Spleen (tissue), 7 donors: ENCODE measurements at regions not wholly inside any gene's neighbourhood (a gene's known extent, or its start where the extent isn't known, plus 50 kb on each side); places are given as distances from the start of the nearest gene placed in this dataset.
"Not testable (repeated sequence)": the region's sequence is repeated elsewhere in the genome, so short reads cannot be mapped to it uniquely, and the experiment has no call there.

Experiments
- CTCF ChIP-seq, 11 experiments: fragments of 200-600 bp in 7 of 11; fragments of 450-650 bp in 4 of 11; sonication (generic) in 4 of 11; IDR thresholded peaks in 8 of 11; conservative IDR thresholded peaks in 3 of 11; 1 replicate in 7 of 11; 2 replicates in 4 of 11; pipeline versions ENCODE4 v1.4.0 to v1.8.0; 2016 to 2021; ENCODE audit warnings: antibody characterized with exemption in 11 of 11, inconsistent platforms in 4 of 11, mild to moderate bottlenecking in 1 of 11
- POLR2AphosphoS5 ChIP-seq, 3 donors: sonication (generic); formaldehyde crosslinking; IDR thresholded peaks; one replicate each; pipeline ENCODE4 v1.5.1; 2017; ENCODE audit warnings: antibody characterized with exemption in 3 of 3
- donor health status: DM: no; HTN: no; CAD: no; lungs with moderate emphysema.
- donor health status: DM: no; HTN: no; CAD: no.
- donor health status: DM: no; HTN: no; CAD: no.

- not testable (repeated sequence) for TF ChIP-seq CTCF (IDR thresholded peaks at IDR 0.05 in 8 of 11, conservative IDR thresholded peaks at IDR 0.05 in 3 of 11); POLR2AphosphoS5 (IDR thresholded peaks at IDR 0.05)
Measured at GRCh38 chr1:120588811-120589210, 134.9 kb upstream of the NBPF26 start.
